H9 (cell line): ENCODE measurements at regions not wholly inside any gene's neighbourhood (a gene's known extent, or its start where the extent isn't known, plus 50 kb on each side); places are given as distances from the start of the nearest gene placed in this dataset.

Source experiments
- DNase-seq: peaks from one replicate; pipeline ENCODE4 v3.0.0-alpha.2; 2017
- H2AFZ ChIP-seq: one replicate; pipeline ENCODE4 v1.6.1; 2013; ENCODE audit warnings: mild to moderate bottlenecking, low read length, control low read depth, moderate library complexity
- H2AK5ac ChIP-seq: 2 replicates; pipeline ENCODE4 v1.6.1; 2013; ENCODE audit warnings: low read length, control low read depth, mixed read lengths; ENCODE audit not compliant: insufficient read length
- H2BK120ac ChIP-seq: one replicate; pipeline ENCODE4 v1.6.1; 2013; ENCODE audit warnings: low read depth, mild to moderate bottlenecking, low read length, control low read depth, inconsistent platforms; ENCODE audit not compliant: poor library complexity, severe bottlenecking
- H2BK12ac ChIP-seq: 2 replicates; pipeline ENCODE4 v1.6.1; 2013; ENCODE audit warnings: low read length, control low read depth, mixed read lengths, low read depth; ENCODE audit not compliant: insufficient read length
- H2BK15ac ChIP-seq: 2 replicates; pipeline ENCODE4 v1.6.1; 2013; ENCODE audit warnings: low read depth, low read length, control low read depth
- H2BK20ac ChIP-seq: one replicate; pipeline ENCODE4 v1.6.1; 2013; ENCODE audit warnings: low read depth, mild to moderate bottlenecking, low read length, control low read depth, inconsistent platforms; ENCODE audit not compliant: poor library complexity, severe bottlenecking
- H2BK5ac ChIP-seq: 2 replicates; pipeline ENCODE4 v1.6.1; 2013; ENCODE audit warnings: low read length, control low read depth, mixed read lengths; ENCODE audit not compliant: insufficient read length
- H3K14ac ChIP-seq: 2 replicates; pipeline ENCODE4 v1.6.1; 2013; ENCODE audit warnings: low read length, control low read depth; ENCODE audit not compliant: insufficient read depth
- H3K18ac ChIP-seq: 2 replicates; pipeline ENCODE4 v1.6.1; 2013; ENCODE audit warnings: low read depth, mild to moderate bottlenecking, mixed read lengths, low read length, control low read depth; ENCODE audit not compliant: insufficient read length
- H3K23ac ChIP-seq: 2 replicates; pipeline ENCODE4 v1.6.1; 2013; ENCODE audit warnings: low read length, control low read depth, mixed read lengths, low read depth; ENCODE audit not compliant: insufficient read length
- H3K23me2 ChIP-seq: 2 replicates; pipeline ENCODE4 v1.6.1; 2013; ENCODE audit warnings: low read depth, mild to moderate bottlenecking, mixed read lengths, low read length, control low read depth; ENCODE audit not compliant: insufficient read length, poor library complexity, severe bottlenecking
- H3K27ac ChIP-seq: 2 replicates; pipeline ENCODE4 v1.5.1; 2013; ENCODE audit warnings: low read length, control low read depth, mixed read lengths, low read depth; ENCODE audit not compliant: insufficient read length
- H3K27me3 ChIP-seq: 2 replicates; pipeline ENCODE4 v1.6.1; 2013; ENCODE audit warnings: low read length, control low read depth, inconsistent platforms; ENCODE audit not compliant: insufficient read depth
- H3K4ac ChIP-seq: 2 replicates; pipeline ENCODE4 v1.6.1; 2013; ENCODE audit warnings: low read depth, mild to moderate bottlenecking, control low read depth, inconsistent platforms, low read length, moderate library complexity
- H3K4me1 ChIP-seq: 2 replicates; pipeline ENCODE4 v1.6.1; 2013; ENCODE audit warnings: low read length, control low read depth, inconsistent platforms; ENCODE audit not compliant: insufficient read depth
- H3K4me2 ChIP-seq: 2 replicates; pipeline ENCODE4 v1.6.1; 2013; ENCODE audit warnings: low read length, control low read depth, mixed read lengths; ENCODE audit not compliant: insufficient read length, insufficient read depth
- H3K56ac ChIP-seq: 2 replicates; pipeline ENCODE4 v1.6.1; 2013; ENCODE audit warnings: low read depth, mild to moderate bottlenecking, mixed read lengths, low read length, control low read depth; ENCODE audit not compliant: insufficient read length
- H3K79me1 ChIP-seq: 2 replicates; pipeline ENCODE4 v1.6.1; 2013; ENCODE audit warnings: low read depth, mild to moderate bottlenecking, moderate library complexity, low read length, control low read depth, inconsistent platforms; ENCODE audit not compliant: insufficient read depth, poor library complexity, severe bottlenecking
- H3K79me2 ChIP-seq: 2 replicates; pipeline ENCODE4 v1.6.1; 2013; ENCODE audit warnings: low read length, control low read depth, inconsistent platforms; ENCODE audit not compliant: insufficient read depth
- H3K9ac ChIP-seq: 2 replicates; pipeline ENCODE4 v1.6.1; 2013; ENCODE audit warnings: low read length, control low read depth, mixed read lengths; ENCODE audit not compliant: insufficient read length; ENCODE audit errors: extremely low read depth
- H3K9me3 ChIP-seq: one replicate; pipeline ENCODE4 v1.6.1; 2013; ENCODE audit warnings: low read depth, low read length, inconsistent platforms; ENCODE audit not compliant: control insufficient read depth
- H3T11ph ChIP-seq: one replicate; pipeline ENCODE4 v1.6.1; 2013; ENCODE audit warnings: mild to moderate bottlenecking, low read length, control low read depth, inconsistent platforms
- H4K20me1 ChIP-seq: one replicate; pipeline ENCODE4 v1.6.1; 2013; ENCODE audit not compliant: control insufficient read depth, insufficient read length, insufficient read depth
- H4K5ac ChIP-seq: 2 replicates; pipeline ENCODE4 v1.6.1; 2013; ENCODE audit warnings: low read depth, mild to moderate bottlenecking, mixed read lengths, low read length, control low read depth; ENCODE audit not compliant: insufficient read length
- H4K8ac ChIP-seq: replicated peaks from 2 replicates; pipeline ENCODE4 v1.6.1; 2013; ENCODE audit warnings: low read length, control low read depth, mixed read lengths, low read depth; ENCODE audit not compliant: insufficient read length
- H4K91ac ChIP-seq: 2 replicates; pipeline ENCODE4 v1.6.1; 2013; ENCODE audit warnings: low read depth, mild to moderate bottlenecking, moderate library complexity, mixed read lengths, low read length, control low read depth; ENCODE audit not compliant: insufficient read length
- H3K27ac Mint-ChIP-seq, 3 experiments: 2 replicates in 2 of 3; 3 replicates in 1 of 3; pipeline ENCODE4 v1.8.0; 2020 to 2021; ENCODE audit warnings: mixed read lengths in 3 of 3, mild to moderate bottlenecking in 1 of 3, moderate library complexity in 1 of 3
- H3K27me3 Mint-ChIP-seq: 2 replicates; pipeline ENCODE4 v1.8.0; 2021; ENCODE audit warnings: low read depth, mild to moderate bottlenecking, moderate library complexity, mixed read lengths
- H3K36me3 Mint-ChIP-seq, 3 experiments: 2 replicates in 2 of 3; 3 replicates in 1 of 3; pipeline ENCODE4 v1.8.0; 2020 to 2021; ENCODE audit warnings: low read depth in 3 of 3, mixed read lengths in 3 of 3; ENCODE audit not compliant: insufficient read depth in 1 of 3
- H3K4me1 Mint-ChIP-seq, 2 experiments: 2 replicates each; pipeline ENCODE4 v1.8.0; 2020; ENCODE audit warnings: mixed read lengths in 2 of 2
- H3K4me3 Mint-ChIP-seq, 2 experiments: 2 replicates in 1 of 2; 3 replicates in 1 of 2; pipeline ENCODE4 v1.8.0; 2020 to 2021; ENCODE audit warnings: mild to moderate bottlenecking in 2 of 2, mixed read lengths in 2 of 2, moderate library complexity in 1 of 2
- H3K9me3 Mint-ChIP-seq, 2 experiments: 2 replicates in 1 of 2; 3 replicates in 1 of 2; pipeline ENCODE4 v1.8.0; 2020; ENCODE audit warnings: mild to moderate bottlenecking in 2 of 2, mixed read lengths in 2 of 2, moderate library complexity in 1 of 2
- WGBS: extraction: QIAGEN DNeasy Blood & Tissue Kit; methylation state at CpG from one replicate; pipeline ENCODE4 v1.1.7; 2013; ENCODE audit warnings: missing lambda C conversion rate, low lambda C conversion rate, mixed read lengths; ENCODE audit not compliant: insufficient read length; ENCODE audit errors: extremely low coverage; 5-methylcytosine and 5-hydroxymethylcytosine counted together
- TF ChIP-seq, protein P1 (sequence below): fragments of 200-600 bp; sonication (generic); conservative IDR thresholded peaks from 3 replicates; pipeline ENCODE4 v1.8.0; 2021; ENCODE audit warnings: antibody characterized with exemption, mild to moderate bottlenecking

DNA sequence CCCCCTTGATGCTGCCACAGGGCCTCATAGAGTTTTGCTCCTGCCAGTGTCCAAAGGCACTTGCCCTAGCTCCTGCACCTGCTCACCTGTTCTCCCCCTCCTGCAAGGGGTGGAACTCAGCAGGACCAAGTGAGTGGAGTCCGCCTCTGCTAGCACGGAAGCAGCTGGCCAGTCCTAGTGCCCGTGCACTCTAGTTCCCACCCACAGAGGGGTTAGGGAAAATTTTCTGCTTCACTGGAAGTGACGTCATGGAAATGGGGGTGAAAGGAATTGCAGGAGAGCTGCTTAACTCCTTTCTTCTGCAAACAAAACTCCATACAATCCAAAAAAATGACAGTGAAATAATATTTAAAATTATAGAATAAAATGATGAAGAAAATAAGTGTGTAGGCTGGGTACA is 609.7 kb upstream of the SLITRK1 start:
- Histone ChIP-seq H2BK120ac (no peak overlapping the region), H2BK5ac (no peak overlapping the region), H3K18ac (no peak overlapping the region), H3K23ac (no peak overlapping the region), H3K79me2 (no peaks in the 10 kb centered on the region), H2AK5ac (no peak overlapping the region), H3K9me3 (no peaks in the 10 kb centered on the region), H2BK15ac (no peak overlapping the region), H4K8ac (no peak overlapping the region), H3K79me1 (no peaks in the 10 kb centered on the region), H2BK20ac (no peak overlapping the region), H4K91ac (no peak overlapping the region), H3K4me1 (no peaks in the 10 kb centered on the region), H4K5ac (no peak overlapping the region), H3K9ac (no peak overlapping the region), H3K56ac (no peak overlapping the region), H3K27ac (no peak overlapping the region), H3K27me3 (no peaks in the 10 kb centered on the region), H2AFZ (no peak overlapping the region), H2BK12ac (no peak overlapping the region), H3K4ac (no peak overlapping the region), H3K14ac (no peak overlapping the region), H3T11ph (no peak overlapping the region), H3K23me2 (no peaks in the 10 kb centered on the region), H3K4me2 (no peak overlapping the region), H4K20me1 (no peaks in the 10 kb centered on the region)
- Mint-ChIP-seq H3K27me3 (no peaks in the 10 kb centered on the region), H3K36me3 (no peaks in the 10 kb centered on the region), H3K9me3 (no peaks in the 10 kb centered on the region; a peak in 1 of 5 replicates), H3K27ac (no peak overlapping the region), H3K4me1 (0 out of 4 replicates have a peak, but pooled peaks cover 0 to 3% of the 10 kb centered on the region in 2 experiments), H3K4me3 (no peak overlapping the region)
- TF ChIP-seq, protein P1, sequence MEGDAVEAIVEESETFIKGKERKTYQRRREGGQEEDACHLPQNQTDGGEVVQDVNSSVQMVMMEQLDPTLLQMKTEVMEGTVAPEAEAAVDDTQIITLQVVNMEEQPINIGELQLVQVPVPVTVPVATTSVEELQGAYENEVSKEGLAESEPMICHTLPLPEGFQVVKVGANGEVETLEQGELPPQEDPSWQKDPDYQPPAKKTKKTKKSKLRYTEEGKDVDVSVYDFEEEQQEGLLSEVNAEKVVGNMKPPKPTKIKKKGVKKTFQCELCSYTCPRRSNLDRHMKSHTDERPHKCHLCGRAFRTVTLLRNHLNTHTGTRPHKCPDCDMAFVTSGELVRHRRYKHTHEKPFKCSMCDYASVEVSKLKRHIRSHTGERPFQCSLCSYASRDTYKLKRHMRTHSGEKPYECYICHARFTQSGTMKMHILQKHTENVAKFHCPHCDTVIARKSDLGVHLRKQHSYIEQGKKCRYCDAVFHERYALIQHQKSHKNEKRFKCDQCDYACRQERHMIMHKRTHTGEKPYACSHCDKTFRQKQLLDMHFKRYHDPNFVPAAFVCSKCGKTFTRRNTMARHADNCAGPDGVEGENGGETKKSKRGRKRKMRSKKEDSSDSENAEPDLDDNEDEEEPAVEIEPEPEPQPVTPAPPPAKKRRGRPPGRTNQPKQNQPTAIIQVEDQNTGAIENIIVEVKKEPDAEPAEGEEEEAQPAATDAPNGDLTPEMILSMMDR, result no peak
- no peak for DNase-seq
- no CpG with 5 or more reads among the region's 4 CpGs for WGBS
